OCI-LY1 (cell line): ENCODE measurements at regions not wholly inside any gene's neighbourhood (a gene's known extent, or its start where the extent isn't known, plus 50 kb on each side); places are given as distances from the start of the nearest gene placed in this dataset.

Experiments
- CTCF ChIP-seq: fragments of 200-600 bp; sonication (generic), shearing (Covaris generic); IDR thresholded peaks from 2 replicates; pipeline ENCODE4 v1.5.1; 2017; ENCODE audit warnings: mild to moderate bottlenecking, antibody characterized with exemption, low read length, moderate library complexity, mixed read lengths
- EZH2 ChIP-seq: fragments of 200-600 bp; sonication (generic), shearing (Covaris generic); IDR thresholded peaks from 2 replicates; pipeline ENCODE4 v1.8.0; 2017; ENCODE audit warnings: borderline replicate concordance, mixed run types, mild to moderate bottlenecking, antibody characterized with exemption, low read length, moderate library complexity, mixed read lengths

GRCh38 chr13:90891329-90891728 lies 456.2 kb upstream of the MIR17HG start:
- TF ChIP-seq CTCF (no peak), EZH2 (no peak)
